Muscle layer of colon (tissue), 2 donors: ENCODE measurements at regions not wholly inside any gene's neighbourhood (a gene's known extent, or its start where the extent isn't known, plus 50 kb on each side); places are given as distances from the start of the nearest gene placed in this dataset.

ENCODE experiments used
- H3K27ac ChIP-seq: one replicate; pipeline ENCODE4 v1.7.0; 2013; ENCODE audit warnings: low read depth, mild to moderate bottlenecking, low read length, moderate library complexity
- H3K27me3 ChIP-seq, 2 donors: one replicate each; pipeline ENCODE4 v1.7.0; 2013; ENCODE audit warnings: low read length in 2 of 2, mild to moderate bottlenecking in 2 of 2; ENCODE audit not compliant: insufficient read depth in 2 of 2, control insufficient read depth in 1 of 2
- H3K36me3 ChIP-seq: one replicate; pipeline ENCODE4 v1.7.0; 2013; ENCODE audit warnings: mild to moderate bottlenecking, low read length; ENCODE audit not compliant: insufficient read depth
- H3K4me1 ChIP-seq: one replicate; pipeline ENCODE4 v1.7.0; 2013; ENCODE audit warnings: mild to moderate bottlenecking, low read length; ENCODE audit not compliant: insufficient read depth
- H3K4me3 ChIP-seq, 2 donors: one replicate each; pipeline ENCODE4 v1.7.0; 2013; ENCODE audit warnings: low read length in 2 of 2, low read depth in 1 of 2, mild to moderate bottlenecking in 1 of 2, moderate library complexity in 1 of 2
- H3K9ac ChIP-seq: one replicate; pipeline ENCODE4 v1.7.0; 2013; ENCODE audit warnings: low read length
- H3K9me3 ChIP-seq: one replicate; pipeline ENCODE4 v1.7.0; 2013; ENCODE audit warnings: mild to moderate bottlenecking, low read length
- donor health status: abdominal sarcoma.
- donor health status: Adenocarcinoma of cecum.

GRCh38 chr15:36370051-36370730 is 209.2 kb upstream of the CDIN1 start:
- no peaks in the 10 kb centered on the region for H3K4me1 ChIP-seq
- H3K27me3 ChIP-seq, result no peaks in the 10 kb centered on the region
- no peak overlapping the region for H3K27ac ChIP-seq
- no peak overlapping the region for H3K9ac ChIP-seq
- H3K36me3 ChIP-seq, result no peaks in the 10 kb centered on the region
- no peaks in the 10 kb centered on the region for H3K9me3 ChIP-seq
- no peak overlapping the region for H3K4me3 ChIP-seq

GRCh38 chr15:36370731-36371112 is 208.7 kb upstream of the CDIN1 start:
- Histone ChIP-seq H3K9ac (no peak overlapping the region), H3K4me3 (no peak overlapping the region), H3K27me3 (no peaks in the 10 kb centered on the region), H3K4me1 (no peaks in the 10 kb centered on the region), H3K36me3 (no peaks in the 10 kb centered on the region), H3K27ac (no peak overlapping the region), H3K9me3 (no peaks in the 10 kb centered on the region)

- H3K9me3 ChIP-seq, result no peaks in the 10 kb centered on the region
- no peaks in the 10 kb centered on the region for H3K36me3 ChIP-seq
- no peak overlapping the region for H3K9ac ChIP-seq
- H3K4me1 ChIP-seq, result no peaks in the 10 kb centered on the region
- H3K27ac ChIP-seq, result no peak overlapping the region
- no peaks in the 10 kb centered on the region for H3K27me3 ChIP-seq
- H3K4me3 ChIP-seq, result no peak overlapping the region
Measured at GRCh38 chr15:36371509-36371908, 207.9 kb upstream of the CDIN1 start.

GRCh38 chr15:36372968-36373367 is 206.5 kb upstream of the CDIN1 start:
- Histone ChIP-seq H3K4me3 (no peak overlapping the region), H3K9ac (no peak overlapping the region), H3K27me3 (no peaks in the 10 kb centered on the region), H3K4me1 (no peaks in the 10 kb centered on the region), H3K36me3 (no peaks in the 10 kb centered on the region), H3K9me3 (no peaks in the 10 kb centered on the region), H3K27ac (no peak overlapping the region)

- Histone ChIP-seq H3K27me3 (no peaks in the 10 kb centered on the region), H3K4me1 (no peaks in the 10 kb centered on the region), H3K9me3 (no peaks in the 10 kb centered on the region), H3K36me3 (no peaks in the 10 kb centered on the region), H3K9ac (no peak overlapping the region), H3K27ac (no peak overlapping the region), H3K4me3 (no peak overlapping the region)
Measured at GRCh38 chr15:36373550-36373949, 205.9 kb upstream of the CDIN1 start.

GRCh38 chr15:36389107-36389506 is 190.3 kb upstream of the CDIN1 start:
- Histone ChIP-seq H3K36me3 (no peaks in the 10 kb centered on the region), H3K9me3 (no peaks in the 10 kb centered on the region), H3K27me3 (no peaks in the 10 kb centered on the region), H3K9ac (no peak overlapping the region), H3K4me3 (no peak overlapping the region), H3K27ac (no peak overlapping the region), H3K4me1 (no peaks in the 10 kb centered on the region)

- Histone ChIP-seq H3K9ac (no peak overlapping the region), H3K4me3 (no peak overlapping the region), H3K27ac (no peak overlapping the region), H3K4me1 (no peaks in the 10 kb centered on the region), H3K36me3 (no peaks in the 10 kb centered on the region), H3K27me3 (no peaks in the 10 kb centered on the region), H3K9me3 (no peaks in the 10 kb centered on the region)
Measured at GRCh38 chr15:36390491-36390890, 188.9 kb upstream of the CDIN1 start.

- H3K36me3 ChIP-seq, result no peaks in the 10 kb centered on the region
- no peak overlapping the region for H3K27ac ChIP-seq
- H3K4me3 ChIP-seq, result no peak overlapping the region
Measured at GRCh38 chr15:36392676-36393266, 186.7 kb upstream of the CDIN1 start.

GRCh38 chr15:36398212-36398611 is 181.2 kb upstream of the CDIN1 start:
- Histone ChIP-seq H3K27ac (no peak overlapping the region), H3K9me3 (no peaks in the 10 kb centered on the region), H3K9ac (no peak overlapping the region), H3K36me3 (no peaks in the 10 kb centered on the region), H3K4me3 (no peak overlapping the region), H3K27me3 (no peaks in the 10 kb centered on the region), H3K4me1 (no peaks in the 10 kb centered on the region)

More at GRCh38 chr15:36392676-36393266, 186.7 kb upstream of the CDIN1 start:
- Histone ChIP-seq H3K4me1 (no peaks in the 10 kb centered on the region), H3K9me3 (no peaks in the 10 kb centered on the region), H3K9ac (no peak overlapping the region), H3K27me3 (no peaks in the 10 kb centered on the region)

- H3K9me3 ChIP-seq, result no peaks in the 10 kb centered on the region
- H3K4me3 ChIP-seq, result no peak overlapping the region
- H3K9ac ChIP-seq, result no peak overlapping the region
- H3K27ac ChIP-seq, result no peak overlapping the region
- H3K36me3 ChIP-seq, result no peaks in the 10 kb centered on the region
- no peaks in the 10 kb centered on the region for H3K4me1 ChIP-seq
- no peaks in the 10 kb centered on the region for H3K27me3 ChIP-seq
Measured at GRCh38 chr15:36399276-36399675, 180.2 kb upstream of the CDIN1 start.

- Histone ChIP-seq H3K9me3 (no peaks in the 10 kb centered on the region), H3K9ac (no peak overlapping the region), H3K27me3 (no peaks in the 10 kb centered on the region), H3K4me3 (no peak overlapping the region), H3K27ac (no peak overlapping the region), H3K36me3 (no peaks in the 10 kb centered on the region), H3K4me1 (no peaks in the 10 kb centered on the region)
Measured at GRCh38 chr15:36400936-36401585, 178.4 kb upstream of the CDIN1 start.

GRCh38 chr15:36401586-36401966 is 177.8 kb upstream of the CDIN1 start:
- H3K4me3 ChIP-seq, result no peak overlapping the region
- no peaks in the 10 kb centered on the region for H3K36me3 ChIP-seq
- H3K27me3 ChIP-seq, result no peaks in the 10 kb centered on the region
- no peaks in the 10 kb centered on the region for H3K9me3 ChIP-seq
- H3K9ac ChIP-seq, result no peak overlapping the region
- H3K27ac ChIP-seq, result no peak overlapping the region
- no peaks in the 10 kb centered on the region for H3K4me1 ChIP-seq
